Esophagus muscularis mucosa (tissue), 3 donors: ENCODE measurements at regions not wholly inside any gene's neighbourhood (a gene's known extent, or its start where the extent isn't known, plus 50 kb on each side); places are given as distances from the start of the nearest gene placed in this dataset.

Experiments used
- CTCF ChIP-seq, 3 experiments: fragments of 200-600 bp in 2 of 3; fragments of 450-650 bp in 1 of 3; sonication (generic) in 2 of 3; IDR thresholded peaks; one replicate each; pipeline ENCODE4 v1.5.1; 2017 to 2019; ENCODE audit warnings: antibody characterized with exemption in 3 of 3, mild to moderate bottlenecking in 2 of 3, moderate library complexity in 1 of 3
- POLR2A ChIP-seq: fragments of 450-650 bp; IDR thresholded peaks from one replicate; pipeline ENCODE4 v1.6.1; 2017; ENCODE audit warnings: antibody characterized with exemption, moderate library complexity, mild to moderate bottlenecking, low read depth

GRCh38 chr15:94894056-94894455, 662.7 kb downstream of the MCTP2 start:
- no peak for TF ChIP-seq POLR2A
- TF ChIP-seq CTCF (IDR thresholded peaks at IDR 0.05), result no peak
